ENCODE measurements at regions not wholly inside any gene's neighbourhood (a gene's known extent, or its start where the extent isn't known, plus 50 kb on each side); places are given as distances from the start of the nearest gene placed in this dataset.
"Not testable (repeated sequence)": the region's sequence is repeated elsewhere in the genome, so short reads cannot be mapped to it uniquely, and the experiment has no call there.

DNA sequence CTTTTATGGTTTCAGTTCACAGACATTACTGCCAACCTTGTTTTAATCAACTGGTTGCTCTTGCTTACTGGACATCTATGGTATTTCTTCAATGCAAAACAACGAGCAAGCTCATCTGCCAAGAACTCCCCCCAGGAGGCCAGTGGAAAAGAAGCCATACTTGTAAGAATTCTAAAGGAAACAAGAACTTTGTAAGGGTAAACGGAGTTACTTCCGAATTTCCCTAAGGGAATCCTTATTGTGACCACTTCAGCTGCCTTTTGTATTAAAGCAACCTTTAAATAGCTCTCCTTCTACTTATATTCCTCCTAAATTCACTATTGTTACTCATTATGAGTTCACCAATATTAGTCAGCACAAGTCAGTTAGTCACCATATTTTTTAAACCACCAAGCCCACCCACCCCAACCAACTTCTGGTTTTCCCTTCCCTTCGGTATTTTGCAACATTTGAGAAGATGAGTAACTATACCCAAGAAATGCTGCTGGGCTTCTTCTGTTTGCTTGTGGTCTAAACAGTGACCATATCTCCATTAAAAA lies 602.8 kb upstream of the DIPK2B start:
- Histone ChIP-seq H3K27ac (ENCODE audit: low read depth, low read length) (no peak overlapping the region), H3K9ac (ENCODE audit: low read depth in 1 of 2, low read length in 2 of 2) (no peak overlapping the region), H3K27me3 (ENCODE audit: control insufficient read depth in 1 of 2, insufficient read depth in 2 of 2, low read length in 2 of 2) (no peaks in the 10 kb centered on the region), H3K36me3 (ENCODE audit: control insufficient read depth in 1 of 2, insufficient read depth in 2 of 2, low read length in 2 of 2) (no peaks in the 10 kb centered on the region), H3K4me3 (ENCODE audit: low read depth in 1 of 2, low read length in 2 of 2) (no peak overlapping the region), H3K9me3 (ENCODE audit: control insufficient read depth in 1 of 2, low read length in 2 of 2) (no peaks in the 10 kb centered on the region), H3K4me1 (ENCODE audit: control insufficient read depth in 1 of 2, insufficient read depth in 2 of 2, low read length in 2 of 2) (peaks cover 7 to 12% of the 10 kb centered on the region in 2 donors)

DNA sequence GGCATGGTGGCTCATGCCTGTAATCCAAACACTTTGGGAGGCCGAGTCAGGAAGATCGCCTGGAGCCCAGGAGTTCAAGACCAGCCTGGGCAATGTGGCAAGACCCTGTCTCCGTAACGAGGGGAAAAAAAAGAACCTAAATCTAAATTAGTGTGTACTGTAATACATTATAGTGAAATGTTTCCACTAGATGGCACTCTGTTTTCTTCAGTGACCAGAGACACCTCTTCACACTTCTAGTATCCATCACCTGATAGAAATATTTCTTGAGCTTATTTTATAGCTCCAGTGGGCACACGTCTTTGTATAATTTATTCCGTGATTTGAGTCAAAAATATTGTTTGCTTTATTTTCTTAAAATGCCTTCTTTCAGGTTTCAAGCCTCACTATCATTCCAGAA lies 600.9 kb upstream of the DIPK2B start:
- Histone ChIP-seq H3K4me1 (ENCODE audit: control insufficient read depth in 1 of 2, insufficient read depth in 2 of 2, low read length in 2 of 2) (peaks cover 4% of the 10 kb centered on the region in 2 donors), H3K9ac (ENCODE audit: low read depth in 1 of 2, low read length in 2 of 2) (no peak overlapping the region), H3K27ac (ENCODE audit: low read depth, low read length) (no peak overlapping the region), H3K9me3 (ENCODE audit: control insufficient read depth in 1 of 2, low read length in 2 of 2) (no peaks in the 10 kb centered on the region), H3K27me3 (ENCODE audit: control insufficient read depth in 1 of 2, insufficient read depth in 2 of 2, low read length in 2 of 2) (no peaks in the 10 kb centered on the region), H3K4me3 (ENCODE audit: low read depth in 1 of 2, low read length in 2 of 2) (no peak overlapping the region), H3K36me3 (ENCODE audit: control insufficient read depth in 1 of 2, insufficient read depth in 2 of 2, low read length in 2 of 2) (no peaks in the 10 kb centered on the region)

DNA sequence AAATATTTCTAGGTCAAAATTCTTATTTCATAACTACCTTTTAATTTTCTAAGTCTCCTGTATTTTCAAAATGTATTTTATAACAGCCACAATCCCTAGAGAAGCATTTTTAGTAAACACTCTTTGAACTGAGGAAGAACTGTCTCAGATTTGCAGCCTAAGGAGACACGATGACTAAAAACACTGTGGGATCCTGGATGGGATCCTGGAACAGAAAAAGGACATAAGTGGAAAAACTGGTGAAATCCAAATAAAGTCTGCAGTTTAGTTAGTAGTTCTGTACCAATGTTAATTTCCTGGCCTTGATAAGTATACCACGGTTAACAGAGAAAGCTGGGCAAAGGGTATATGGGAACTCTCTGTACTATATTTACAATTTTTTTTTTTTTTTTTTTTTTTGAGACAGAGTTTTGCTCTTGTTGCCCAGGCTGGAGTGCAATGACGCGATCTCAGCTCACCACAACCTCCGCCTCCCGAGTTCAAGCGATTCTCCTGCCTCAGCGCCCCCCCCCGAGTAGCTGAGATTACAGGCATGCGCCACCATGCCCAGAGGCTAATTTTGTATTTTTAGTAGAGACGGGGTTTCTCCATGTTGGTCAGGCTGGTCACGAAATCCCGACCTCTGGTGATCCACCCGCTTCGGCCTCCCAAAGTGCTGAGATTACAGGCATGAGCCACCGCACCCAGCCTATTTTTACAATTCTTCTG lies 600.2 kb upstream of the DIPK2B start:
- not testable (repeated sequence) for H3K27me3 ChIP-seq (ENCODE audit: control insufficient read depth in 1 of 2, insufficient read depth in 2 of 2, low read length in 2 of 2); H3K9ac ChIP-seq (ENCODE audit: low read depth in 1 of 2, low read length in 2 of 2); H3K36me3 ChIP-seq (ENCODE audit: control insufficient read depth in 1 of 2, insufficient read depth in 2 of 2, low read length in 2 of 2); H3K4me3 ChIP-seq (ENCODE audit: low read depth in 1 of 2, low read length in 2 of 2); H3K4me1 ChIP-seq (ENCODE audit: control insufficient read depth in 1 of 2, insufficient read depth in 2 of 2, low read length in 2 of 2); H3K9me3 ChIP-seq (ENCODE audit: control insufficient read depth in 1 of 2, low read length in 2 of 2); H3K27ac ChIP-seq (ENCODE audit: low read depth, low read length)

DNA sequence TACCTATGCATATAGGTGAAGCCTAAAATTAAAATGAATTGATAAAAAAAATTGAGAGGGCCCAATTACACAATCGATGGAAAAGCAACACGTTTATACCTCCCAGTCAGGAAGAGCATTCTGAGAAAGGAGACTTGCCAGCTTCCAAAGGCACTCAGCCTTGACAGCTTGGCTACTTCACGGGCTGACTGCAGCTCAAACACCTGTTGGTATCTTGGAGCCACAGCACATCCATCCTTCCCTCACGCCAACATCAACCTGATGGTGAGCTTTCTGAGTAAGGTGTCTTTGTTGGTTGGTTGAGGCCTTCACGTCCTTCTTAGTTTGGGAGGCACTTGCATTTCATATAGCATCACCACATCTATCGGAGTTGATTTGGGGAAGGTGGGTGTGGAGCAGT lies 598.9 kb upstream of the DIPK2B start:
- Histone ChIP-seq H3K9me3 (ENCODE audit: control insufficient read depth in 1 of 2, low read length in 2 of 2) (no peaks in the 10 kb centered on the region), H3K27ac (ENCODE audit: low read depth, low read length) (no peak overlapping the region), H3K4me1 (ENCODE audit: control insufficient read depth in 1 of 2, insufficient read depth in 2 of 2, low read length in 2 of 2) (no peaks in the 10 kb centered on the region), H3K9ac (ENCODE audit: low read depth in 1 of 2, low read length in 2 of 2) (no peak overlapping the region), H3K27me3 (ENCODE audit: control insufficient read depth in 1 of 2, insufficient read depth in 2 of 2, low read length in 2 of 2) (no peaks in the 10 kb centered on the region), H3K36me3 (ENCODE audit: control insufficient read depth in 1 of 2, insufficient read depth in 2 of 2, low read length in 2 of 2) (no peaks in the 10 kb centered on the region), H3K4me3 (ENCODE audit: low read depth in 1 of 2, low read length in 2 of 2) (peak overlapping the region in 1 of 2 donors; percentile 10)

DNA sequence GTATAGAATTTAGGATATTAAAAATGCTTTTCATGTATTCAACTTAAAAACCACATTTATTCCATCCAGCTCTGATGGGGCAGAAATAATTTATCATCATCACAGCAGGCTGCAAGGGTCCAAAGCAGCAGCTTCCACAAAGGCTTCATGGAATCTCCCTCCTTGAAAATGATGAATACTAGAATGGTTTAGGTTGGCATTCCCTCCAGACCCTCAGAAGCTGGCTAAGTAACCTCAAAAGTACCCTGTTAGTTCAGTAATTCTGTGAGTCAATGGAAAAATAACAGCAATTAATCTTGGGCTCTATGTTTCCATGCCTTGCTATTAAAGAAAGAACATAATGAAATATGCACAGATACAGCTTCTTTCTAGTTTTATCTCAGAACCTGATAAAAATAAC lies 594.9 kb upstream of the DIPK2B start:
- no peaks in the 10 kb centered on the region for H3K9me3 ChIP-seq (ENCODE audit: control insufficient read depth in 1 of 2, low read length in 2 of 2)
- no peak overlapping the region for H3K9ac ChIP-seq (ENCODE audit: low read depth in 1 of 2, low read length in 2 of 2)
- no peaks in the 10 kb centered on the region for H3K36me3 ChIP-seq (ENCODE audit: control insufficient read depth in 1 of 2, insufficient read depth in 2 of 2, low read length in 2 of 2)
- H3K4me1 ChIP-seq (ENCODE audit: control insufficient read depth in 1 of 2, insufficient read depth in 2 of 2, low read length in 2 of 2): no peaks in the 10 kb centered on the region
- H3K27me3 ChIP-seq (ENCODE audit: control insufficient read depth in 1 of 2, insufficient read depth in 2 of 2, low read length in 2 of 2): no peaks in the 10 kb centered on the region
- H3K27ac ChIP-seq (ENCODE audit: low read depth, low read length): no peak overlapping the region
- H3K4me3 ChIP-seq (ENCODE audit: low read depth in 1 of 2, low read length in 2 of 2): no peak overlapping the region

DNA sequence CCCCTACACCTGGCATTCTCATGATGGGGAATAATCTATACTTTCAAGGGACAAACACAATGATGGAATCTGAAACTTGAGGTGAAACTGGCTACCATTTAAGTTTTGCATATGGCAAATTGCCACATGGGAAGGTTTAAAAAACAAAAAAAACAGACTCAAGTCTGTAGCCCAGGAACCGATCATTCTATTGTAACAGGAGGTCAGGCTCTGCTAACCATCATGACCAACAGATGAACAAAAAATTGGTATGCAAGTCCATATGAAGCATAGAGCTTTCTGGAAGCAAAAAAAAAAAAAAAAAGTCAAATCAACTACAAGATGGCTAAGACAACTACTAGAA lies 594.3 kb upstream of the DIPK2B start:
- H3K36me3 ChIP-seq (ENCODE audit: control insufficient read depth in 1 of 2, insufficient read depth in 2 of 2, low read length in 2 of 2): no peaks in the 10 kb centered on the region
- no peaks in the 10 kb centered on the region for H3K27me3 ChIP-seq (ENCODE audit: control insufficient read depth in 1 of 2, insufficient read depth in 2 of 2, low read length in 2 of 2)
- no peak overlapping the region for H3K9ac ChIP-seq (ENCODE audit: low read depth in 1 of 2, low read length in 2 of 2)
- no peaks in the 10 kb centered on the region for H3K4me1 ChIP-seq (ENCODE audit: control insufficient read depth in 1 of 2, insufficient read depth in 2 of 2, low read length in 2 of 2)
- H3K27ac ChIP-seq (ENCODE audit: low read depth, low read length): no peak overlapping the region
- H3K9me3 ChIP-seq (ENCODE audit: control insufficient read depth in 1 of 2, low read length in 2 of 2): no peaks in the 10 kb centered on the region
- H3K4me3 ChIP-seq (ENCODE audit: low read depth in 1 of 2, low read length in 2 of 2): no peak overlapping the region

DNA sequence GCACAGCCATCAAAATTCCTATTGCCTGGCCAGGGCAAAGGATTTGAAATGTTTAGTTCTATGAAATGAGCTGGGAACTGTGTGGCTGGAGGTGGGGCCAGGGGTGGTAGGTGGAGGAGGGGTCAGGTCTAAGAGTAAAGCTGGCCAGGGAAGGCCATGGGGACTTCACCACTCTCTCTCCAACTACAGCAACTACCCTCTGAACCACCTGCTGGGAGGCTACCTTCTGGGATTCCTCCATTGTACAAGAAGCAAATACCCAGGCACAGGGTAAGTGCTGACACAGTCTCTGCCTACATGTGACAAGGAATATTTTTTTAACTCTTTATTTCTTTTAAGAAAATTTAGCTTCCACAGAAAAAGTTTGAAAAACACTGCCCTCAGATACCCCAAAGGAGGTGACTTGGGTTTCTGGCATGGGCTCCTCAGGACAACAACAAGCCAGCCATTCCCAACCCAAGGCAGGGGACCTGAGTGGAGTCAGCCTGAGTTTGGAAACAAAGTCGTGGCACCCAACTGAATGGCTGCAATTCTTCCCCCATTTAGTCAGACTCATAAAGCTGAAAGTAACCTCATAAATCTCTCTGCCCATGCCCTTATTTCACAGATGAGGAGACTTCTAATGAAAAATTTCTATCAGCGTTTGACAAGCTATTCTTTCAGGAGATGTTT lies 593.8 kb upstream of the DIPK2B start:
- no peaks in the 10 kb centered on the region for H3K27me3 ChIP-seq (ENCODE audit: control insufficient read depth in 1 of 2, insufficient read depth in 2 of 2, low read length in 2 of 2)
- H3K9me3 ChIP-seq (ENCODE audit: control insufficient read depth in 1 of 2, low read length in 2 of 2): no peaks in the 10 kb centered on the region
- no peak overlapping the region for H3K9ac ChIP-seq (ENCODE audit: low read depth in 1 of 2, low read length in 2 of 2)
- no peaks in the 10 kb centered on the region for H3K4me1 ChIP-seq (ENCODE audit: control insufficient read depth in 1 of 2, insufficient read depth in 2 of 2, low read length in 2 of 2)
- no peak overlapping the region for H3K27ac ChIP-seq (ENCODE audit: low read depth, low read length)
- no peak overlapping the region for H3K4me3 ChIP-seq (ENCODE audit: low read depth in 1 of 2, low read length in 2 of 2)
- H3K36me3 ChIP-seq (ENCODE audit: control insufficient read depth in 1 of 2, insufficient read depth in 2 of 2, low read length in 2 of 2): no peaks in the 10 kb centered on the region

DNA sequence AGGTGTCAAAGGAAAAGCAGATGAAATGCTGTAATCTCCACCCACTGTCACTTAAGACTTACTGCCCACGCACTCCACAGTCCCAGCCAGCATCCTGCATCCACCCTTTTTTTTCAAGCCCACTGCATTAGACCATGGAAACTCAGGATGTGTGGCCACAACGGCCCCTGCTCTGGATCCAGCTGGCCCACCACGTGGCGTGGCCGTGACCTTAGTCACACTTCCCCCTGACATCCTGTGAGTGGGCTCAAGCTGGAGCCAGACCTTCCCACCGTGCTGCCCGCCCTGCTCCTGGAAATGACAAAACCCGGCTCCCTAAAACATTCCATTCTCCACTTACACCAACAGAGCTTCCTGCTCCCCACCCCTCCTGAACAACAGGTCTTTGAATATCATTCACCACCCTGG lies 588.3 kb upstream of the DIPK2B start:
- Histone ChIP-seq H3K9me3 (ENCODE audit: control insufficient read depth in 1 of 2, low read length in 2 of 2) (no peaks in the 10 kb centered on the region), H3K27me3 (ENCODE audit: control insufficient read depth in 1 of 2, insufficient read depth in 2 of 2, low read length in 2 of 2) (no peaks in the 10 kb centered on the region), H3K4me1 (ENCODE audit: control insufficient read depth in 1 of 2, insufficient read depth in 2 of 2, low read length in 2 of 2) (no peaks in the 10 kb centered on the region), H3K36me3 (ENCODE audit: control insufficient read depth in 1 of 2, insufficient read depth in 2 of 2, low read length in 2 of 2) (no peaks in the 10 kb centered on the region), H3K4me3 (ENCODE audit: low read depth in 1 of 2, low read length in 2 of 2) (no peak overlapping the region), H3K9ac (ENCODE audit: low read depth in 1 of 2, low read length in 2 of 2) (no peak overlapping the region), H3K27ac (ENCODE audit: low read depth, low read length) (no peak overlapping the region)

DNA sequence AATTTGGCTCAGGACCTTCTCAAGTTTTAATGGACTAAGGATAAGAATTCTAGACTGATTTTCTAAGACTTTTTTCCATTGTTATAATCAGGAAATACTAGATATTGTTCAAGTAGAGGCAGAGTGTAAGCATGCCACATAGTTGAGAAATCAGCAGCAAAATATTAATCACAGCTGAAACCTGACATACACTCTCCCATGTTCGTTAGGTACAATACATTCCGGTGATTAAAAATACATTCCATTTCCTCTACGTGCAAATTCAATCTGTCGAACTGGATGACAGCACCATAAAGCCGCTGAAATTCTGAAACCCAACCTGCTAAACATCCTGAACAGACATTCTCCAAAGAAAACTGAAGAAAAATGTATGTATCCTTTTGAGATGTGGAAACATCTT lies 587.6 kb upstream of the DIPK2B start:
- Histone ChIP-seq H3K36me3 (ENCODE audit: control insufficient read depth in 1 of 2, insufficient read depth in 2 of 2, low read length in 2 of 2) (no peaks in the 10 kb centered on the region), H3K4me3 (ENCODE audit: low read depth in 1 of 2, low read length in 2 of 2) (no peak overlapping the region), H3K27ac (ENCODE audit: low read depth, low read length) (no peak overlapping the region), H3K4me1 (ENCODE audit: control insufficient read depth in 1 of 2, insufficient read depth in 2 of 2, low read length in 2 of 2) (no peaks in the 10 kb centered on the region), H3K9me3 (ENCODE audit: control insufficient read depth in 1 of 2, low read length in 2 of 2) (no peaks in the 10 kb centered on the region), H3K27me3 (ENCODE audit: control insufficient read depth in 1 of 2, insufficient read depth in 2 of 2, low read length in 2 of 2) (no peaks in the 10 kb centered on the region), H3K9ac (ENCODE audit: low read depth in 1 of 2, low read length in 2 of 2) (no peak overlapping the region)

DNA sequence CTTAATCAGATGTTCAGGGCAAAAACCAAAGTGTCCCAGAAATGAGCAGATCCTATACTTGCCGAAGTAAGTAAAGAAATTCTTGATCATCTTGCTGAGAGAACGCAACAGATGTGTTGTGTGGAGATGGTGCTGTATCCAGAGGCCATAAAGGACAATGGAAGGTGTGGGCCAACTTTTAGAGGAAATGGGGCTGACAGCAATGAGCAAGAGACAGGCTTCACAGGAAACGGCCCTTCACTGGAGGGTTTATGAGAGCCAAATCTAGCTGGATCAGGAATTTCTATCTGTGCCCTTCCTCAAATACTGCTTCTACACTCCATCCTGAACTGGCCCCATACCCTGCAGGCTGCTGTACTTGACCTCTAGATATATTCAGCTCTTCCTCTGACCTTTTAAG lies 583.9 kb upstream of the DIPK2B start:
- H3K27me3 ChIP-seq (ENCODE audit: control insufficient read depth in 1 of 2, insufficient read depth in 2 of 2, low read length in 2 of 2): no peaks in the 10 kb centered on the region
- H3K9ac ChIP-seq (ENCODE audit: low read depth in 1 of 2, low read length in 2 of 2): no peak overlapping the region
- H3K36me3 ChIP-seq (ENCODE audit: control insufficient read depth in 1 of 2, insufficient read depth in 2 of 2, low read length in 2 of 2): no peaks in the 10 kb centered on the region
- H3K4me3 ChIP-seq (ENCODE audit: low read depth in 1 of 2, low read length in 2 of 2): no peak overlapping the region
- no peaks in the 10 kb centered on the region for H3K4me1 ChIP-seq (ENCODE audit: control insufficient read depth in 1 of 2, insufficient read depth in 2 of 2, low read length in 2 of 2)
- no peaks in the 10 kb centered on the region for H3K9me3 ChIP-seq (ENCODE audit: control insufficient read depth in 1 of 2, low read length in 2 of 2)
- no peak overlapping the region for H3K27ac ChIP-seq (ENCODE audit: low read depth, low read length)
